Endothelial cell (in vitro differentiated cells): ENCODE measurements at regions not wholly inside any gene's neighbourhood (a gene's known extent, or its start where the extent isn't known, plus 50 kb on each side); places are given as distances from the start of the nearest gene placed in this dataset.
"Not testable (repeated sequence)": the region's sequence is repeated elsewhere in the genome, so short reads cannot be mapped to it uniquely, and the experiment has no call there.

Experiments
- DNase-seq: peaks from one replicate; pipeline ENCODE4 v3.0.0; 2021; ENCODE audit warnings: low spot score
- H3K27ac Mint-ChIP-seq: one replicate; pipeline ENCODE4 v1.8.0; 2021; ENCODE audit warnings: mixed read lengths, inconsistent platforms; ENCODE audit not compliant: unreplicated experiment
- H3K27me3 Mint-ChIP-seq: one replicate; pipeline ENCODE4 v1.8.0; 2021; ENCODE audit warnings: mild to moderate bottlenecking, moderate library complexity, mixed read lengths, inconsistent platforms; ENCODE audit not compliant: unreplicated experiment
- H3K36me3 Mint-ChIP-seq: one replicate; pipeline ENCODE4 v1.8.0; 2021; ENCODE audit warnings: mild to moderate bottlenecking, low read depth, mixed read lengths, inconsistent platforms; ENCODE audit not compliant: unreplicated experiment
- H3K4me1 Mint-ChIP-seq: one replicate; pipeline ENCODE4 v1.8.0; 2021; ENCODE audit warnings: mild to moderate bottlenecking, mixed read lengths, inconsistent platforms; ENCODE audit not compliant: unreplicated experiment
- H3K4me3 Mint-ChIP-seq: one replicate; pipeline ENCODE4 v1.8.0; 2021; ENCODE audit warnings: mild to moderate bottlenecking, mixed read lengths, inconsistent platforms; ENCODE audit not compliant: unreplicated experiment
- H3K9me3 Mint-ChIP-seq: one replicate; pipeline ENCODE4 v1.8.0; 2021; ENCODE audit warnings: mixed read lengths, inconsistent platforms; ENCODE audit not compliant: unreplicated experiment

DNA sequence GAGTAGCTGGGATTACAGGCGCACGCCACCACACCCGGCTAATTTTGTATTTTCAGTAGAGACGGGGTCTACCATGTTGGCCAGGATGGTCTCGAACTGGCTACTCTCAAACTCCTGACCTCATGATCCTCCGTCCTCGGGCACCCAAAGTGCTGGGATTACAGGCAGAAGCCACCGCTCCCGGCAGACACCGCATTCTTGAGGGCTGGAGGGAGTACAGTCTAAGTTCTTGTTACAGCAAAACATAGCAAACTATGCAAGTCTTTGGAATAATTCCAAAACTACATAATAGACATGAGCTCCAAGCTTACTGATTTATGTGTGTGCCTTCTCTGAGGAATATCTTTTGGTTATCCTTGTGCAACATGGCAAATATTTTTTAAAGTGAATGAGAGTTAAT lies 299.1 kb upstream of the ZNF658 start:
- H3K36me3 Mint-ChIP-seq, H3K27me3 Mint-ChIP-seq, H3K27ac Mint-ChIP-seq, DNase-seq, H3K4me1 Mint-ChIP-seq, H3K9me3 Mint-ChIP-seq, H3K4me3 Mint-ChIP-seq: not testable (repeated sequence)

DNA sequence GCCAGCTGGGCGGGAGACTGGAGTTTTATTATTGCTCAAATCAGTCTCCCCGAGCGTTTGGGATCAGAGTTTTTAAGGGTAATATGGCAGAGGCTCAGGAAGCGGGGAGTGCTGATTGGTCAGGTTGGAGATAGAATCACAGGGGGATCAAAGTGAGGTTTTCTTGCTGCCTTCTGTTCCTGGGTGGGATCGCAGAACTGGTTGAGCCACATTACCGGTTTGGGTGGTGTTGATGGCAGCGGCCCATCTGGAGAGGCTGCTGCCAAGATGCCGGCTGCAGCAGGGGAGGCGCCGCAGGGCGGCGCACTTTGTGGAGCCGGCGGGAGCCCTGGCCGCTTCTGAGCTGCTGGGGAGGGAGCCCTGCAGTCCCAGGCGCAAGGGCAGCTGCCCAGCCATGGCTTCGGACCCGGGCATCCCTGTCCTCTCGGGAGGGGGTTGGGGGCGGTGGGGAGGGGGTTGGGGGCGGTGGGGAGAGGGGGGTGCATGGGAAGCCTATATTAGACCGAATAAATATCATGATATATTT lies 268.9 kb upstream of the ZNF658 start:
- not testable (repeated sequence) for H3K27ac Mint-ChIP-seq, H3K4me3 Mint-ChIP-seq, H3K27me3 Mint-ChIP-seq, DNase-seq, H3K36me3 Mint-ChIP-seq, H3K4me1 Mint-ChIP-seq, H3K9me3 Mint-ChIP-seq

DNA sequence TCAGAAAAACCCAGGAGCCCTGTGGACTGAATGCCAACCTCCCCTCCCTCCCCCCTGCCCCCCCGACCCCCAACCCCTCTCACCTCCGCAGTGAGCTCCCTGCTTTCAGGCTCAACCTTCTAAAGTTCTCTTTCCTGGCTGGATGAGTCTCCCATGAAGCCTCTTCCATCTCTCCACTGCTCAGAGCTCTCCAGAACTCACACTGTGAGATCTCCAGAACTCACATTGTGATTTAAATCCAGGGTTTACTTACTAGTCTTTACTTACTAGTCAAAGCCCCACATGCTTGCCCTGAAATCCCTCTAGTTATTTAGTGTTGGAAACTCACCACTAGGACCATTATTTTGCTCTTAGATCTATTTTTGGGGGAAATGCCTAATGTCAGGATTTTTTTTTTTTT lies 252.8 kb upstream of the ZNF658 start:
- not testable (repeated sequence) for H3K4me1 Mint-ChIP-seq, H3K36me3 Mint-ChIP-seq, H3K9me3 Mint-ChIP-seq, H3K27me3 Mint-ChIP-seq, H3K4me3 Mint-ChIP-seq, H3K27ac Mint-ChIP-seq, DNase-seq

DNA sequence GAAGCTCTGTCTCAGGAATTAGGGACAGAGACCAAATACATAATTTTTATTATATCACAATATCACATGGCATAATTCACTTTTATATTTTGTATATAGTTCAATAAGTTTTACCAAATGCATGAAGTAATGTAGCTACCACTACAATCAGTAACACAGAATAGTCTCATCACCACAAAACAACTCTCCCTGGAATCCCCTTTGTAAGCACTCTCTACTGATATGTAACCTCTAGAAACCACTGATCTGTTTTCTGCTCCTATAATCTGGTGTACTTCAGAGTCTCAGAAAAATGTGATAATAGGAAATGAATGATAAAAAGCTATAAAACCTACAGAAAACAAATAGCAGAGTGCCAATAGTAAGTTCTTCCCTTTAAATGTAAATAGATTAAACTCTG lies 210.3 kb upstream of the ZNF658 start:
- not testable (repeated sequence) for DNase-seq, H3K9me3 Mint-ChIP-seq, H3K27me3 Mint-ChIP-seq, H3K27ac Mint-ChIP-seq, H3K36me3 Mint-ChIP-seq, H3K4me1 Mint-ChIP-seq, H3K4me3 Mint-ChIP-seq

GRCh38 chr9:66695561-66696240 lies 204.8 kb upstream of the ZNF658 start:
- not testable (repeated sequence) for H3K36me3 Mint-ChIP-seq, H3K9me3 Mint-ChIP-seq, H3K27me3 Mint-ChIP-seq, DNase-seq, H3K27ac Mint-ChIP-seq, H3K4me3 Mint-ChIP-seq, H3K4me1 Mint-ChIP-seq

DNA sequence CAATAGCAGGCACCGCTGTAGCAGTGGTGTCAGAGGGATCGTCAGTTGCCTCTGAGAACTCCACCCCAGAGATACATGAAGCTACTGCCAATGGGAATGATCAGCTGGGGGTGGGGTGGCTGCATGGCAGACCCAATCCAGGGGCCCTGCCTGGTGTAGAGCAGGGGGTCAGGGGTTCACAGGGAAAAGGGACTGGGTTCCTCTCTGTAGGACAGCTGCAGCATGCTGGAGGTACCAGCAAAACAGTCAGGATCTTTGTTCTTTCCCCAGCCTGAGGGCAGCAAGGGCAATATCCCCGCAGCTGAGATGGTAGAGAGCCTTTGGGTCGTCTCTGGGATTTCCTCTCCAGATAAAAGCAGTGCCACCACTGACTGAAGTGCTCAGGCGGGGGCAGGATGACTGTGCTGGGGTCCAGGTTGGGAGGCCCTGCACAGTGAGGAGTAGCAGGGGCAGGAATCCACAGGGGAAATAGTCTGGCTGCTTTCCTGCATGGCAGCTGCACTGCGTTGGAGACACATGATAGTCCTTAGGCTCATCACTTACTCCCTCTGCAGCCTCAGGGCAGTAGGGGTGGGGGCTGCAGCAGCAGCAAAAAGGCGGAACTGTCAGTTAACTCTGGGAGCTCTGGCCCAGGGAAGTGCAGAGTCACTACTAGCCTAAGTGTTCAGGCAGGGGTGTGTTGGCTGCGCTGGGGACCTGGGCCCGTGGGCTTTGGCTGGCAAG lies 203.0 kb upstream of the ZNF658 start:
- not testable (repeated sequence) for DNase-seq, H3K27ac Mint-ChIP-seq, H3K9me3 Mint-ChIP-seq, H3K4me1 Mint-ChIP-seq, H3K36me3 Mint-ChIP-seq, H3K27me3 Mint-ChIP-seq, H3K4me3 Mint-ChIP-seq

DNA sequence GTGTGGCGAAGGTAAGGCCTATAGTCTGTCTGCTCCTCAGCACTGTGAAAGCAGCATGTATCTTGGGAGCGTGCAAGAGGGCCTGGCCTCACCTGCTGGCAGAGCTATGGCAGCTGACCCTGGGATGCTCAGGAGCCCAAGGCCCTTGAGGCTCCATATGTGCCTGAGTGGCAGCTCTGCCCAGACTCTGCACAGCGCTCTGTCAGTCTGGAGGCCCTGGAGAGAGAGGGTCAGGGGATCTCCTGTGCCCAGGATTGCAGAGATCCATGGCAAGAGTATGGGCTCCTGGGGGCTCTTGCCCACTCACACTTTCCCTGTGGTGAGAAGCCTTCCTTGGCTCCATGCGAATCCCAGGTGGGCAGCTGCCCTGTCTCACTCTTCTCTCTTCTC lies 202.5 kb upstream of the ZNF658 start:
- H3K4me1 Mint-ChIP-seq, H3K9me3 Mint-ChIP-seq, DNase-seq, H3K27ac Mint-ChIP-seq, H3K4me3 Mint-ChIP-seq, H3K27me3 Mint-ChIP-seq, H3K36me3 Mint-ChIP-seq: not testable (repeated sequence)

DNA sequence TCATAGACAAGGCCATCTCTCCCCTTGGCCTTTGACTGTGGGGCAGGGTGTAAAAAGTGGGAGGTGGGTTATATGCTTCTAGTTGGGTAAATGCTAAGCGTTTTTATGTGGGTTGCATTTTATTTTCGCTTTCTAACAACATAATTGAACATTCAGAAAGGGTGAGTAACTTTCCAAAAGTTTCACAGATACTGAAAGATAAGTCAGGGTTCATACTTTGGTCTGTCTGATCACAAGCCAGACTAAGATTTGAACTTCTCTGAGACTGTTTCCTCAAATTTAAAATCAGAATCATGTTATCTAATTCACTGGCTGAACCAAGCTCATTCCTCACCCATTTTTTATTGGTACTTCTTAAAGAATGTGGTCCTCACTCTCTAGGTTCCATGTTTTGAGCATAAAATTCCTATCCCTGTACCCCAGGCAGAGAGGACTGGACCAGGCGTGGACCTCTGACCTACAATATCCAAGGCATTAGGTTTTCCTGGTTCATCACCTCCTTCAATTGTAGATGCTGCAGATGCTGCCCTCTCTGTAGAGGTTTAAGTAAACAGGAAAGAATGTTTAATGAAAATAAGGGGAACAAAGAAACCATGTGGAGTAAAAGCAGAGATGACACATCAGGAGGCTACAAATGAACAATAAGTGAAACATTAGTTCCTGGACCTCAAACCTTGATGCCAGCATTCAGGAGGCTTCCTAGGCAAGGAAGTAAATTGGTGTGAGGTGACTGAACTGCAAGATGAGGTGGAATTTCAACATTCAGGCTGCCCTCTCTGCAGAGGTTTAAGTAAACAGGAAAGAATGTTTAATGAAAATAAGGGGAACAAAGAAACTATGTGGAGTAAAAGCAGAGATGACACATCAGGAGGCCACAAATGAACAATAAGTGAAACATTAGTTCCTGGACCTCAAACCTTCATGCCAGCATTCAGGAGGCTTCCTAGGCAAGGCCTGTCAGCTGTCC lies 198.8 kb upstream of the ZNF658 start:
- H3K36me3 Mint-ChIP-seq, H3K27ac Mint-ChIP-seq, DNase-seq, H3K27me3 Mint-ChIP-seq, H3K9me3 Mint-ChIP-seq, H3K4me1 Mint-ChIP-seq, H3K4me3 Mint-ChIP-seq: not testable (repeated sequence)

DNA sequence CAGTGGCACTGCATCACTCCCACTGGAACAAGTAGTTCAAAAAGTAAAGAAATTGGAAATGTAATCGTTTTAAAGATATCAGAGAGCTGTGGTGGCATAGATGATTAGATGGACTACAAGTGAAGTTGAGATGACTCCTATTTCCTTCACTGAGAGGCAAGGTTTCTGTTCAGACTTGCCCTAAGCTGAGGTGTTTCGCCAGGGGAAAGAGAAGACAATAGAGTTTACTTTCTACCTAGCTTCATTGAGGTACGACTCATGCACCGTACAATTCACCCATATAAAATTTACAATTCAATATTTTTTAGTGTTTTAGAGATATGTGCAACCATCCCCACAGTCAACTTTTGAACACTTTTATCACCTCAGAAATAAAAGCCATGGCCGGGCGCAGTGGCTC lies 189.0 kb upstream of the ZNF658 start:
- H3K4me3 Mint-ChIP-seq, H3K4me1 Mint-ChIP-seq, H3K9me3 Mint-ChIP-seq: not testable (repeated sequence)

DNA sequence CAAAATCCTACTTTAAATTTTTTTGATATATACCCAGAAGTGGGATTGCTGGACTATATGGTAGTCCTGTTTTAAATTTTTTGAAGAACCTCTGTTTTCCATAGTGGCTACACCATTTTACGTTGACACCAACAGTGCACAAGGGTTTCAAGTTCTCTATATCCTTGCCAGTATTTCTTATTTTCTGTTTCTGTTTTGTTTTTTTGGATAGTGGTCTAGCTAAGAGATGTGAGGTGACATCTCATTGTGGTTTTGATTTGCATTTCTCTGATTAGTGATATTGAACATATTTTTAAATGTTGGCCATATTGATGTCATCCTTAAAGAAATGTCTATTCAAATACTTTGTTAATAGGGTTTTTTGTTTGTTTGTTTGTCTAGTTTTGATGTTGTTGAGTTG lies 187.7 kb upstream of the ZNF658 start:
- not testable (repeated sequence) for H3K4me3 Mint-ChIP-seq, H3K9me3 Mint-ChIP-seq, H3K36me3 Mint-ChIP-seq, H3K27ac Mint-ChIP-seq, H3K27me3 Mint-ChIP-seq, H3K4me1 Mint-ChIP-seq, DNase-seq

More for the DNA sequence above, 189.0 kb upstream of the ZNF658 start:
- H3K27me3 Mint-ChIP-seq, DNase-seq, H3K27ac Mint-ChIP-seq, H3K36me3 Mint-ChIP-seq: not testable (repeated sequence)

DNA sequence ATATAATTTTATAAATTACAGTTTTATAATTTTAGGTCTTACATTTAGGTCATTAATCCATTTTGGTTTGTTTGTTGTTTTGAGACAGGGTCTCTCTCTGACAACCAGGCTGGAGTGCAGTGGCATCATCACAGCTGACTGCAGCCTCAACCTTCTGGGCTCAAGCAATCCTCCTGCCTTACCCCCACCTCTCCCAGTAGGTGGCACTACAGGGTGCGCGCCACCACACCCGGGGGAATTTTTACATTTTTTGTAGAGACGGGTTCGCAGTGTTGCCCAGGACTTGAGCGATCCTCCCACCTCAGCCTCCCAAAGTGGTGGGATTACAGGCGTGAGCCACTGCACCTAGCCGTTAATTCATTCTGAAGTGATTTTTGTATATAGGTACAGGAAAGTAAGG lies 187.0 kb upstream of the ZNF658 start:
- not testable (repeated sequence) for H3K4me3 Mint-ChIP-seq, H3K9me3 Mint-ChIP-seq, DNase-seq, H3K4me1 Mint-ChIP-seq, H3K36me3 Mint-ChIP-seq, H3K27me3 Mint-ChIP-seq, H3K27ac Mint-ChIP-seq
